Esophagus muscularis mucosa (tissue), 4 donors: ENCODE measurements at regions not wholly inside any gene's neighbourhood (a gene's known extent, or its start where the extent isn't known, plus 50 kb on each side); places are given as distances from the start of the nearest gene placed in this dataset.
"Not testable (repeated sequence)": the region's sequence is repeated elsewhere in the genome, so short reads cannot be mapped to it uniquely, and the experiment has no call there.

Source experiments
- DNase-seq: peaks from one replicate; pipeline ENCODE4 v3.0.0-alpha.2; 2017; ENCODE audit errors: extremely low spot score
- H3K27ac ChIP-seq, 4 donors: fragments of 200-600 bp; sonication (generic); replicated peaks in 1 of 4; 1 replicate in 3 of 4; 2 replicates in 1 of 4; pipeline ENCODE4 v1.5.1; 2016 to 2019; ENCODE audit warnings: mild to moderate bottlenecking in 1 of 4
- H3K27me3 ChIP-seq, 4 donors: fragments of 200-600 bp; sonication (generic); one replicate each; pipeline versions ENCODE4 v1.5.1 to v1.6.0; 2016 to 2019
- H3K36me3 ChIP-seq, 4 donors: fragments of 200-600 bp; sonication (generic); one replicate each; pipeline ENCODE4 v1.5.1; 2016 to 2019
- H3K4me1 ChIP-seq, 4 donors: fragments of 200-600 bp; sonication (generic); one replicate each; pipeline ENCODE4 v1.5.1; 2016 to 2019
- H3K4me3 ChIP-seq, 4 donors: fragments of 200-600 bp; sonication (generic); 1 replicate in 2 of 4; 2 replicates in 2 of 4; pipeline ENCODE4 v1.5.1; 2016 to 2019; ENCODE audit warnings: mild to moderate bottlenecking in 4 of 4, moderate library complexity in 1 of 4
- H3K9me3 ChIP-seq, 4 donors: fragments of 200-600 bp; sonication (generic); 1 replicate in 3 of 4; 2 replicates in 1 of 4; pipeline ENCODE4 v1.5.1; 2016 to 2019
- CTCF ChIP-seq, 3 experiments: fragments of 200-600 bp in 2 of 3; fragments of 450-650 bp in 1 of 3; sonication (generic) in 2 of 3; IDR thresholded peaks; one replicate each; pipeline ENCODE4 v1.5.1; 2017 to 2019; ENCODE audit warnings: antibody characterized with exemption in 3 of 3, mild to moderate bottlenecking in 2 of 3, moderate library complexity in 1 of 3
- EP300 ChIP-seq: sonication (generic); formaldehyde crosslinking; IDR thresholded peaks from one replicate; pipeline ENCODE4 v1.6.1; 2017; ENCODE audit warnings: antibody characterized with exemption
- POLR2A ChIP-seq: fragments of 450-650 bp; IDR thresholded peaks from one replicate; pipeline ENCODE4 v1.6.1; 2017; ENCODE audit warnings: antibody characterized with exemption, moderate library complexity, mild to moderate bottlenecking, low read depth
- POLR2AphosphoS5 ChIP-seq, 2 donors: sonication (generic); formaldehyde crosslinking; IDR thresholded peaks; one replicate each; pipeline ENCODE4 v1.6.1; 2017; ENCODE audit warnings: antibody characterized with exemption in 2 of 2
- WGBS: methylation state at CpG from one replicate; pipeline ENCODE4 v1.1.5; 2018; 5-methylcytosine and 5-hydroxymethylcytosine counted together
- intact Hi-C: fragments of 100-400 bp; cut with DNase I; formaldehyde crosslinking; loops from one replicate; pipeline ENCODE4 v1.15.1; 2023

GRCh38 chr9:78405461-78405860 is 108.5 kb downstream of the PSAT1 start:
- no peak overlapping the region for H3K4me3 ChIP-seq
- DNase-seq, result no peak
- no peaks in the 10 kb centered on the region for H3K9me3 ChIP-seq
- WGBS, result 89% methylated on average over 3 of the region's 3 CpGs
- H3K27ac ChIP-seq, result no peak overlapping the region
- peaks cover 0 to 14% (median 0%) of the 10 kb centered on the region in 4 donors for H3K27me3 ChIP-seq
- H3K36me3 ChIP-seq, result no peaks in the 10 kb centered on the region
- TF ChIP-seq POLR2AphosphoS5 (IDR thresholded peaks at IDR 0.05) (no peak), CTCF (IDR thresholded peaks at IDR 0.05) (no peak), POLR2A (no peak), EP300 (no peak)
- intact Hi-C loops, result no loop called here
- no peaks in the 10 kb centered on the region for H3K4me1 ChIP-seq

DNA sequence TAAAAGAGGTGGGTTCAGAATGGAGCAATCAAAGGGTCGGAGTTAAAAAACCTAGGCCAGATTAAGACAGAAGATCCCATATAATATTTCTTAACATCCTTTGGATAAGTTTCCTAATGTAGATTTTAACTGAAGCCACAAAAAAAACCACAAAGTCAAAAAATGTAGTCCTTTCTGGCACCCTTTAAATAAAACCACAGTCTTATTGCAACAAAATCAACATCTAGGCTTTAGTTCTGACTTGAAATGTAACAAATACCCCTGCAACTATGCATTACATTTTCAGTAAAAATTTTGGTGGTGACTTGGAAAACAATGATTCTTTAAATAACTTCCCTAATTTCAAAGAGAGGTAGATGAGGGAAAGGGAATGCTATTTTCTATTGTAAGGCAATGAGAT is 109.2 kb downstream of the PSAT1 start:
- intact Hi-C loops, result no loop called here
- DNase-seq, result no peak
- 82% methylated on average over 1 of the region's 1 CpG for WGBS
- no peak overlapping the region for H3K27ac ChIP-seq
- no peak overlapping the region for H3K4me3 ChIP-seq
- H3K4me1 ChIP-seq, result no peaks in the 10 kb centered on the region
- TF ChIP-seq POLR2AphosphoS5 (IDR thresholded peaks at IDR 0.05), result no peak
- H3K9me3 ChIP-seq, result no peaks in the 10 kb centered on the region
- H3K36me3 ChIP-seq, result no peaks in the 10 kb centered on the region
- H3K27me3 ChIP-seq, result peaks cover 0 to 14% (median 0%) of the 10 kb centered on the region in 4 donors

GRCh38 chr9:78406933-78407332 is 110.0 kb downstream of the PSAT1 start:
- Histone ChIP-seq H3K27me3 (peaks cover 0 to 14% (median 0%) of the 10 kb centered on the region in 4 donors), H3K9me3 (no peaks in the 10 kb centered on the region), H3K4me3 (no peak overlapping the region), H3K4me1 (no peaks in the 10 kb centered on the region), H3K27ac (no peak overlapping the region), H3K36me3 (no peaks in the 10 kb centered on the region)
- no peak for DNase-seq
- intact Hi-C loops, result no loop called here
- TF ChIP-seq POLR2A (no peak), POLR2AphosphoS5 (IDR thresholded peaks at IDR 0.05) (no peak), CTCF (IDR thresholded peaks at IDR 0.05) (no peak)
- WGBS, result 75% methylated on average over 2 of the region's 2 CpGs

DNA sequence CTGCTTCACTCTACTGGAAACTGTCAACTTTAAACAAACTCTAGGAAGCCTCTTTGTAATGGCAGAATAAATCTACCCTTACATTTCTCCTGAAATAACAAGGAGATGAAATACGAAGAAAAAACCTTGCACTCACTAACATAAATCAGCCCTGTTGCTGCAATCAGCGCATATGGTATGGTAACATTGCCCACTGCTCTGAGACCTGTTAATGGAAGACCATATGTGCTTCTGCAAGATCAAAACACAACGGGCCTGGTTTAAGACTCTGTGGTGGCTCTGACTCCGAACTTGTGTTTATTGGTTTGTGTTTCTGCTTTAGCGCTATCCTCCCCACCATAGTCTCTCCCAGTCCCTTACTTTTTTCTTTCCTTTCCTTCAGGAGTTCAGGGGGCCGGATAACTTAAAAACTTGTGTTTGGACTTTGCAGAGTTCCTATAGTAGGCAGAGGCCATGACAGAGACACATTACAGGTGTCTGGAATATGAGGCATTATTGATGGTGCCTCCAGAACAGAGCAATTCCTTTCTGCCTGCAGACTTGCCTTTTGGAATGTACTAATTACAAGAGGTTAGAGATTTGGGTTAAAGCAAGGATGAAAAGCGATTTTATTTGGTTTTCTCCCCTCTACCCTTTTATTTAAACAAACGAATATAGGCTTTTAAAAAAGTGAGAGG is 110.8 kb downstream of the PSAT1 start:
- 77% methylated on average over 8 of the region's 8 CpGs for WGBS

GRCh38 chr9:78408388-78408787 is 111.5 kb downstream of the PSAT1 start:
- peaks cover 0 to 9% (median 0%) of the 10 kb centered on the region in 4 donors for H3K27me3 ChIP-seq
- DNase-seq, result no peak
- H3K27ac ChIP-seq, result no peak overlapping the region
- no peaks in the 10 kb centered on the region for H3K9me3 ChIP-seq
- TF ChIP-seq EP300, result no peak
- TF ChIP-seq CTCF (IDR thresholded peaks at IDR 0.05), result no peak
- no peak for TF ChIP-seq POLR2AphosphoS5 (IDR thresholded peaks at IDR 0.05)
- TF ChIP-seq POLR2A, result no peak
- no peak overlapping the region for H3K4me3 ChIP-seq
- intact Hi-C loops, result no loop called here
- 82% methylated on average over 1 of the region's 1 CpG for WGBS
- H3K36me3 ChIP-seq, result no peaks in the 10 kb centered on the region
- H3K4me1 ChIP-seq, result no peaks in the 10 kb centered on the region

More for the DNA sequence above, 110.8 kb downstream of the PSAT1 start:
- Histone ChIP-seq H3K9me3 (no peaks in the 10 kb centered on the region), H3K4me3 (no peak overlapping the region), H3K36me3 (no peaks in the 10 kb centered on the region), H3K4me1 (no peaks in the 10 kb centered on the region), H3K27ac (no peak overlapping the region), H3K27me3 (peaks cover 0 to 14% (median 0%) of the 10 kb centered on the region in 4 donors)
- no peak for TF ChIP-seq CTCF (IDR thresholded peaks at IDR 0.05)
- TF ChIP-seq POLR2AphosphoS5 (IDR thresholded peaks at IDR 0.05), result no peak
- no peak for TF ChIP-seq EP300
- no peak for TF ChIP-seq POLR2A
- DNase-seq, result no peak
- intact Hi-C loops, result no loop called here

DNA sequence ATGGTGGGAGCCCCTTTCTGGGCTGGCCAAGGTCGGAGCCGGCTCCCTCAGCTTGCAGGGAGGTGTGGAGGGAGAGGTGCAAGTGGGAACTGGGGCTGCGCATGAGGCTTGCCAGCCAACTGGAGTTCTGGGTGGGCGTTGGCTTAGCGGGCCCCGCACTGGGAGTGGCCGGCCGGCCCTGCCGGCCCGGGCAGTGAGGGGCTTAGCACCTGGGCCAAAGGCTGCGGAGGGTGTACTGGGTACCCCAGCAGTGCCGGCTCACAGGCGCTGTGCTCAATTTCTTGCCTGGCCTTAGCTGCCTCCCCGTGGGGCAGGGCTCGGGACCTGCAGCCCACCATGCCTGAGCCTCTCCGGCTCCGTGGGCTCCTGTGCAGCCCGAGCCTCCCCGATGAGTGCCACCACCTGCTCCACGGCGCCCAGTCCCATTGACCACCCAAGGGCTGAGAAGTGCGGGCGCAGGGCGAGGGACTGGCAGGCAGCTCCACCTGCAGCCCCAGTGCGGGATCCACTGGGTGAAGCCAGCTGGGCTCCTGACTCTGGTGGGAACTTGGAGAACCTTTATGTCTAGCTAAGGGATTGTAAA is 113.1 kb downstream of the PSAT1 start:
- H3K4me3 ChIP-seq, intact Hi-C loops, H3K27me3 ChIP-seq, H3K4me1 ChIP-seq, DNase-seq, H3K36me3 ChIP-seq, H3K9me3 ChIP-seq, H3K27ac ChIP-seq: not testable (repeated sequence)
- 90% methylated on average over 18 of the region's 25 CpGs for WGBS
